Gastroesophageal sphincter (tissue), 3 donors: ENCODE measurements at regions not wholly inside any gene's neighbourhood (a gene's known extent, or its start where the extent isn't known, plus 50 kb on each side); places are given as distances from the start of the nearest gene placed in this dataset.

ENCODE experiments used
- EP300 ChIP-seq: sonication (generic); formaldehyde crosslinking; IDR thresholded peaks from one replicate; pipeline ENCODE4 v1.6.1; 2017; ENCODE audit warnings: antibody characterized with exemption, mild to moderate bottlenecking
- POLR2A ChIP-seq, 2 donors: fragments of 450-650 bp; IDR thresholded peaks; one replicate each; pipeline ENCODE4 v1.6.1; 2017; ENCODE audit warnings: antibody characterized with exemption in 2 of 2, mild to moderate bottlenecking in 2 of 2, moderate library complexity in 1 of 2
- POLR2AphosphoS5 ChIP-seq: sonication (generic); formaldehyde crosslinking; IDR thresholded peaks from one replicate; pipeline ENCODE4 v1.6.1; 2017; ENCODE audit warnings: antibody characterized with exemption
- TF ChIP-seq, protein P1 (sequence below), 4 experiments: fragments of 200-600 bp in 2 of 4; fragments of 450-650 bp in 2 of 4; sonication (generic) in 1 of 4; IDR thresholded peaks; one replicate each; pipeline ENCODE4 v1.5.1; 2017 to 2019; ENCODE audit warnings: antibody characterized with exemption in 4 of 4, mild to moderate bottlenecking in 2 of 4, moderate library complexity in 2 of 4

- TF ChIP-seq, protein P1, sequence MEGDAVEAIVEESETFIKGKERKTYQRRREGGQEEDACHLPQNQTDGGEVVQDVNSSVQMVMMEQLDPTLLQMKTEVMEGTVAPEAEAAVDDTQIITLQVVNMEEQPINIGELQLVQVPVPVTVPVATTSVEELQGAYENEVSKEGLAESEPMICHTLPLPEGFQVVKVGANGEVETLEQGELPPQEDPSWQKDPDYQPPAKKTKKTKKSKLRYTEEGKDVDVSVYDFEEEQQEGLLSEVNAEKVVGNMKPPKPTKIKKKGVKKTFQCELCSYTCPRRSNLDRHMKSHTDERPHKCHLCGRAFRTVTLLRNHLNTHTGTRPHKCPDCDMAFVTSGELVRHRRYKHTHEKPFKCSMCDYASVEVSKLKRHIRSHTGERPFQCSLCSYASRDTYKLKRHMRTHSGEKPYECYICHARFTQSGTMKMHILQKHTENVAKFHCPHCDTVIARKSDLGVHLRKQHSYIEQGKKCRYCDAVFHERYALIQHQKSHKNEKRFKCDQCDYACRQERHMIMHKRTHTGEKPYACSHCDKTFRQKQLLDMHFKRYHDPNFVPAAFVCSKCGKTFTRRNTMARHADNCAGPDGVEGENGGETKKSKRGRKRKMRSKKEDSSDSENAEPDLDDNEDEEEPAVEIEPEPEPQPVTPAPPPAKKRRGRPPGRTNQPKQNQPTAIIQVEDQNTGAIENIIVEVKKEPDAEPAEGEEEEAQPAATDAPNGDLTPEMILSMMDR (IDR thresholded peaks at IDR 0.05) = no peak
- no peak for TF ChIP-seq POLR2A (IDR thresholded peaks at IDR 0.05)
- no peak for TF ChIP-seq POLR2AphosphoS5
- TF ChIP-seq EP300 = no peak
Observed at GRCh38 chr7:418636-419280, 100.9 kb downstream of the PDGFA start.
